HG03095 (cell line): ENCODE measurements at regions not wholly inside any gene's neighbourhood (a gene's known extent, or its start where the extent isn't known, plus 50 kb on each side); places are given as distances from the start of the nearest gene placed in this dataset.
"Not testable (repeated sequence)": the region's sequence is repeated elsewhere in the genome, so short reads cannot be mapped to it uniquely, and the experiment has no call there.

Experiments used
- ATAC-seq: cut with Tn5 transposase; IDR thresholded peaks from one replicate; pipeline ENCODE4 v1.9.1; 2021; ENCODE audit warnings: moderate library complexity; ENCODE audit not compliant: unreplicated experiment

GRCh38 chr12:80045594-80045993 is 53.7 kb upstream of the OTOGL start:
- ATAC-seq: no peak

- no peak for ATAC-seq
These were observed 54.7 kb upstream of the OTOGL start for GRCh38 chr12:80044694-80045046.

- ATAC-seq: no peak
These were observed 57.6 kb upstream of the OTOGL start for GRCh38 chr12:80041692-80042091.

- no peak for ATAC-seq
These were observed 58.3 kb upstream of the OTOGL start for GRCh38 chr12:80041071-80041470.

GRCh38 chr12:80040075-80040738 is 59.1 kb upstream of the OTOGL start:
- no peak for ATAC-seq

- ATAC-seq: no peak
These were observed 61.2 kb upstream of the OTOGL start for GRCh38 chr12:80038062-80038560.

- ATAC-seq: no peak
These were observed 65.9 kb upstream of the OTOGL start for GRCh38 chr12:80033448-80033847.

GRCh38 chr12:80032946-80033345 is 66.4 kb upstream of the OTOGL start:
- no peak for ATAC-seq

- ATAC-seq: no peak
These were observed 68.1 kb upstream of the OTOGL start for GRCh38 chr12:80031229-80031628.

GRCh38 chr12:80025638-80026037 is 73.7 kb upstream of the OTOGL start:
- ATAC-seq: no peak

GRCh38 chr12:80019691-80020090 is 79.6 kb upstream of the OTOGL start:
- ATAC-seq: no peak

- no peak for ATAC-seq
These were observed 81.2 kb upstream of the OTOGL start for GRCh38 chr12:80018119-80018518.

GRCh38 chr12:80017261-80017870 is 82.0 kb upstream of the OTOGL start:
- ATAC-seq: no peak

- no peak for ATAC-seq
These were observed 81.8 kb upstream of the PPP1R12A start for GRCh38 chr12:80016684-80017083.

GRCh38 chr12:80015660-80016059 is 80.8 kb upstream of the PPP1R12A start:
- no peak for ATAC-seq

- ATAC-seq: not testable (repeated sequence)
These were observed 68.8 kb upstream of the PPP1R12A start for GRCh38 chr12:80003744-80004143.

GRCh38 chr12:80001562-80001961 is 66.7 kb upstream of the PPP1R12A start:
- no peak for ATAC-seq

- no peak for ATAC-seq
These were observed 65.9 kb upstream of the PPP1R12A start for GRCh38 chr12:80000831-80001230.

GRCh38 chr12:79998554-79998953 is 63.7 kb upstream of the PPP1R12A start:
- no peak for ATAC-seq

- peak; percentile 98 for ATAC-seq
These were observed 62.3 kb upstream of the PPP1R12A start for GRCh38 chr12:79997096-79997791.

GRCh38 chr12:79995385-79996084 is 60.6 kb upstream of the PPP1R12A start:
- ATAC-seq: not testable (repeated sequence)
